ENCODE measurements at regions not wholly inside any gene's neighbourhood (a gene's known extent, or its start where the extent isn't known, plus 50 kb on each side); places are given as distances from the start of the nearest gene placed in this dataset.
"Not testable (repeated sequence)": the region's sequence is repeated elsewhere in the genome, so short reads cannot be mapped to it uniquely, and the experiment has no call there.

DNA sequence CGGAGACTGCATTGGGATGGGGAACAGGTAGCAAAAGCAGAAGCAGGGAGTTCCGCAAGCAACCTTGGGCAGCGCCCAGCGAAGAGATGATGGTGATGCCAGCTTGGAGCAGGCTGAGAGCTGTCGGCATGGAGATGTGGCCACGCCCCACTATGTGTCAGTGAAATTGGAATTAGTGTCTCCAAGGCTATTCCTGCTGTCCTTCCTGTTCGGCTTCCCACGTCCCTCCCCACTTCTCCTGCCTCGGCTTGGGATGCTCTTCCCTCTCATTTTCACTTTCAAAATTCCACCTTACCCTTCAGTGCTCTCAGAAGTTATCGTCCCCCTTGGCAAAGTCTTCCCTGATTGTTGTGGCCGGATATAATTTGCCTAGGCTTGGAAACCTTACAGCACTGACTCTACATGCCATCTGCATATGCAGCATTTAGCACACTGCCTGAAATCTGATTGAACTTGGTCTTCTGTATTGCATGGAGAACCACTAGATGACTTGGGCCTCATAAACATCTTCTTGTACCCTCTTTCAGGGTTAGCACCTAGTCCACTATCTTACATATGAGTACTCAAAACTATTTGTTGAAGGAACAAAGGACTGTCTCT, 270.7 kb upstream of the RUNX1 start:
- no peak for DNase-seq (ENCODE audit: low read depth, low spot score)

DNA sequence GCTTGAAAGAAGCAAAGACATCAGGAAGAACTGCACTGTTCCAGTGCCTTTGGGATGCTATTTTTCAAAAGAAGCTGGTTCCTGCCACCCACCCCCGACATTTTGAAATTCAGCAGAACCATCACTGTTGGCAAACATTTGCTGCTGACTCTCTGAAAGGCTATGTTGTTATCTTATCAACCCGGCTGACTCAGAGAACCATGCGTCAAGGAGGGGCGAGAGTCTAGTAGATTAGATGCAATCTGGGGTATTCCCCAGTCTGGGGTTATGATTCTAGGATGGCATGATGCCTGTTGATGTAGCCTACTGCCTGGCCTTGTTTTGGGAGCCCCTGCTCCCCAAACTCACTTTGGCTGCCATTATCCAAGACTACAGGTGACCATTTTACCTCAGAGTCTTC, 267.8 kb upstream of the RUNX1 start:
- no peak for DNase-seq (ENCODE audit: low read depth, low spot score)

DNA sequence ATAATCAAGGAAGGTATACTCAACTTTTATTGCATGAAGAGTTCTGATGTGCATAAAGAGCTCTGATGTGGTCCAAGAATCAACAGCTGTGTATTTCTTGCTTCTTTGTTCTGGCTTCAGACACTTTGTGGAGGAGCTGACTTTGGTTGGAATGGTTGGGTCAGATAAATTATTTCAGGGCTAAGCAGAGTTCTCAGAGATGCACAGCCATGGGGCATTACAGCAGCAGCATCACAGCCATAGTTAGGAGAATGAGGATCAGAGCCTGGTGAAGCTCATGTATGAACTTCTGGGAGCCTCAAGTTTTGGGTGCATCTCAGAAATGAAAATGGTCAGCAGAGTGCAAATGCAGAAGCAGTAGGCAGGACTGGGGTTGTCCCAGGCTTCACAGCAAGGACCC, 267.4 kb upstream of the RUNX1 start:
- no peak for DNase-seq (ENCODE audit: low read depth, low spot score)

- no peak for DNase-seq (ENCODE audit: low read depth, low spot score)
Measured at GRCh38 chr21:35314857-35315582, 265.9 kb upstream of the RUNX1 start.

- DNase-seq (ENCODE audit: low read depth, low spot score): no peak
Measured at GRCh38 chr21:35311985-35312384, 262.9 kb upstream of the RUNX1 start.

DNA sequence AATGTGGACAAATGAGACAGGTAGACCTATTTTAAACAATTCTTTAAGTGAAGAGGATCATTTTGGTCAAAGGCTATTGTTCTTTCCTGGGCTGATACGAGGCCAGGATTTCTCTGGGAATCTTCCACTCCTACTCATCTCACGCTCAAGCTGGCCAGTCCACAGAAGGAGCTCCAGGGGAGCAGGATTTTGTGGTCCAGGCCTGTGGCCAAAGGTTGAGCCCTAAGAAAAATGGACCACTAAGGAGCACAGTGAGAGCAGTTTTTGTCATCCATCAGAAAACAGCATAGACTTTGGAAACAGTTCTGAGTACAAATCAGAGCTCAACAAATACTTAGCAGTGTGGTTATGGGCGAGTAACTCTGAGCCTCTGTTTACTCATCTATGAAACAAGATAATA, 260.2 kb upstream of the RUNX1 start:
- DNase-seq (ENCODE audit: low read depth, low spot score): no peak

GRCh38 chr21:35303085-35303484, 254.0 kb upstream of the RUNX1 start:
- no peak for DNase-seq (ENCODE audit: low read depth, low spot score)

DNA sequence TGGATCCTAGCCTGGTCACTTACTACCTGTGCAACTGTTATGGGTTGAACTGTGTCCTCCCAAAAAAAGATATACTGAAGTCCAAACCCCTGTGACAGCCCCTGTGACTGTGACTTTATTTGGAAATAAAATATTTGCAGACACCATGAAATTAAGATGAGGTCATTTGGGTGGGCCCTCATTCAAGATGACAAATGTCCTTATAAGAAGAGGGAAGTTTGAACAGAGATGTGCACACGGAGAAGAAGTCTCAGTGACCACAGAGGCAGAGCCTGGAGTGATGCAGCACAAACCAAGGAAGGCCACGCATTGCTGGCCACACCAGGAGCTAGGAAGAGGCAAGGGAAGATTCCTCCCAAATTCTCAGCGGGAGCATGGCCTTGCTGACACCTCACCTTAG, 249.7 kb upstream of the RUNX1 start:
- no peak for DNase-seq (ENCODE audit: low read depth, low spot score)

DNA sequence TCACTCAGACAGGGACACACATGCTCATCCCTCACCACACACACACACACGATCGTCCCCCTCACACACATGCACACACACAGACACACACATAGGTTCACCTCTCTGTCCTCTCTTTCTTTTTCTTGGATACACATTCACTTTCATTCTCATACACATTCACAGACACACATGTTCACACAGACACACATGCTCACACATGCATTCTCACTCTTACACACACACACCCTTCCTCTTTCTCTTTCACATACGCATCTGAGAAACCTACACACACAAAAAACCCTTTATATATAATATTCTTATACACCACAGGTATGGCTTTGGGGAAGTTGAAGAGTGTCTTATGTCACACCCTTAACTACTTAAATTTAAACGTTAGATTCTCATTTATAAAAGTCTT, 248.6 kb upstream of the RUNX1 start:
- no peak for DNase-seq (ENCODE audit: low read depth, low spot score)

- DNase-seq (ENCODE audit: low read depth, low spot score): no peak
Measured at GRCh38 chr21:35294231-35294898, 245.3 kb upstream of the RUNX1 start.

GRCh38 chr21:35291973-35292627, 243.0 kb upstream of the RUNX1 start:
- DNase-seq (ENCODE audit: low read depth, low spot score): no peak

DNA sequence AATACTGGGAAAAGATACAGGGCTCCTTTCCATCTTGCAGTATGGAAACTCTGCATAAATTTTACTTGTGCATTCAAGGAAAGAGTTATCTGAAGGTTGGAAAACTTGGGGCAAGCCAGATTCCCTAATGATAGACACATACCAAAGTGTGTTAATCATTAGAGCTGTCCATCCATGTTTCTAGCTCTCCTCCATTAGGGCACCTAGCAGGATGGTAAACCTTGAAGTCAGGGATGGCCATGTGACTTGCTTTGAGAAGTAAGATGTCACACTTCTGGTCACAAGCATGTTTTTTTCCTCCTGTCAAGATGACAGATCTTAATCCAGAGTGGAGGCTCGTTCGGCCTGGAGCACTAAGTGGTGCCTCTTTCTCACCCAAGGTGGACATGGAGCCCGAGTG, 241.9 kb upstream of the RUNX1 start:
- no peak for DNase-seq (ENCODE audit: low read depth, low spot score)

- DNase-seq (ENCODE audit: low read depth, low spot score): no peak
Measured at GRCh38 chr21:35288238-35288637, 239.1 kb upstream of the RUNX1 start.

GRCh38 chr21:35284199-35284598, 235.1 kb upstream of the RUNX1 start:
- DNase-seq (ENCODE audit: low read depth, low spot score): no peak

GRCh38 chr21:35282944-35283343, 233.8 kb upstream of the RUNX1 start:
- no peak for DNase-seq (ENCODE audit: low read depth, low spot score)

DNA sequence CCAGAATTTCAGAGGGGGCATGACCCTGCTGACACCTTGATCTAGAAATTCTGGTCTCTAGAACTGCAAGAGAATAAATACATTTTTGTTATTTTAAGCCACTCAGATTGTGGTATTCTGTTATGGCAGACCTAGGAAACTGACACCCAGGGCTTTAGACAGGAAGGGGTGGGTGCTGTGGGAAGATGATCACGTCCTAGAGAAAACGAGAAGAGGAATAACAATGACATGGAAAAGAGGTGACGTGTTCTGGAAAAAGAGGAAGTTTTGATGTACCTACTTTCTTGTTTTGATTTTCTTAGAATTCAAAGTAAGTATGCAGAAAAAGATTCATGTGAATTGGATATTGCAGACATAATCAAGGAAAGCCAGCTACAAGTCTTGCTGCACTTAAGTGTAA, 232.9 kb upstream of the RUNX1 start:
- no peak for DNase-seq (ENCODE audit: low read depth, low spot score)

DNA sequence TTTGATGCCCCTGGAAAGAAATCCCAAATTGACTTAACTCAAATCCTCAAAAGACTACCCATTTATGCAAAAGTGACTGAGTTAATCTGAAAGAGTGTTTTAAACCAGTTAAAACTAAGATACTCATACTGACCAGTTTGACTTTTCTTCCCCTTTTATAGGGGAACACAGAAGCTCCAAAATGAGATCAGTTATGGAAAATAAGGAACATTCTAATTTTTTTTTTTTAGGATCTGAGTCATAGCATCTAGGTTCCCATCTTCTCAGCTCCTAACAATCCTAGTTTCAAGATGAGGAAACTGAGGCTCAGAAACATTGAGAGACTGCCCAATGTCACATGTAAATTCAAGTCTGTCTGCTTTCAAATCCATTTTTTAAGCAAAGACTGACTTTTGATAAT, 231.1 kb upstream of the RUNX1 start:
- DNase-seq (ENCODE audit: low read depth, low spot score): no peak

DNA sequence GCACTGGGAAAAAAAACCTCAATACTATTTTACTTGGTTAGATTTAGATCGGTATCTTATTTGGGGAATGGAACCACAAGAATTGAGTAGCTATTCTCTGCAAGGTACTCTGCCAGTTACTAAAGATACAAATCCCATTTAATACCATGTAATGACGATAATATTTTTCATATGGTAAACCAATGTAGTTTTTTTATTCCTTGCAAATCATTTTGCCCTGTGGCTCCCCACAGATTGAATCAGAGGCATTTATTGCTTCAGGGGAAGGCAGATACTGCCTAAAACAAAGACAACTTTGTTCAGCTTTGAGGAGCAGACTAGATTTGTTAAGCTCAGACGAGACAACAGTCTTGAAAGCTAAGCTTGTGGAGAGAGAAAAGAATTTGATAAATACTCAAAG, 226.7 kb upstream of the RUNX1 start:
- no peak for DNase-seq (ENCODE audit: low read depth, low spot score)

DNA sequence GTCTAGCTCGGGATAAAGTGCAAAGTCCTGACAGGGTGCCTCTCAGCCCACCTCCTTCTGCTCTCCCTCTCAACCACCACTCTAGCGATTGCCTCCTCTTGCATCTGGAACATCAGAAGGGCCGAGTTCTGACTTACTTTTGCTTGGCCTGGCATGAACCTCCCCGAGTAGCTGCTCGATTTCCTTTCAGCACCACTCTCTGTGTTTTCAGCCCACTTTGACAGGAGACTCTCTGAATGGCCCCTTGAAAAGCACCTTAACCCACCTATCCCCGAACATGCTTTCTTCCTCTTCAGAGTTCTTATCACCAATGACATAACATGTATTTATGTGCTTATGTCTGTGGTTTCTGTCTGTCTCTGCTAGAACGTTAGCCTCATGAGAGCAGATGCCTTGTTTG, 225.8 kb upstream of the RUNX1 start:
- no peak for DNase-seq (ENCODE audit: low read depth, low spot score)

DNA sequence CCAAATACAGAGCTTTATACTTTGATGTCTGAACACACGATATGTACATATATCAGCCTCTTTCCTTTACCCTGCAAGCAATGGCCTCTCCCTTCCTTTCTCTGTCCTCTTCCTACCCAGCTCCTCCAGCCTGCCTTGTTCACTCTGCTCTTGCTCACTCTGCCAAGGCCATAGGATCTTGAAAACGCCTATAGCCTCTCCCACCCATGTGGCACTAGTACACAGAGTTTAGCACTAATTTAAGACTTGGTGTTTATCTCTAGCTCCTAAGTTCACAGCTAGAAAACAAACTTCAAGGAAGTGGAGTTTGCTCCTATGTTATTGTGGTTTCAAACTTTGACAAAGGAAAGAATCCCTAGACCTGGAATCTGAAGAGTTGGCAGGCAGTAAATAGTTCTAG, 225.0 kb upstream of the RUNX1 start:
- no peak for DNase-seq (ENCODE audit: low read depth, low spot score)

DNA sequence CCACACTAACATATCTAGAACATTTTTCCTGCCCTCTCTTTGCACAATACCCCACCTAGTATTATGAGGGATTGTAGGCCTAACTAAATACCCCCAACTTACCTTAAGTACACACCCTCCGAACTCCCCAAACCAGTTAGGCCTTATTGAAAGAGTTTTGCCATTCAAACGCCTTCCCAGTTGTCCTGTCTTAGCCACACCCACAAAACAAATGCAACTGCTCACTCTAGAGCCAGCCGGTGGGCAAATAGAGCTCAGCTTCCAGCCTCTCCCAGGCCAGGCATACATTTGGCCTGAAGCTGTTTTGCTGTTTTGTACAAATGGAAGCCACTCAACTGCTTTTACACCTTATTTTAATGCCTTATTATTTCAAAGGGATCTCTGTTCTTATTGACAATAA, 224.2 kb upstream of the RUNX1 start:
- DNase-seq (ENCODE audit: low read depth, low spot score): no peak

DNA sequence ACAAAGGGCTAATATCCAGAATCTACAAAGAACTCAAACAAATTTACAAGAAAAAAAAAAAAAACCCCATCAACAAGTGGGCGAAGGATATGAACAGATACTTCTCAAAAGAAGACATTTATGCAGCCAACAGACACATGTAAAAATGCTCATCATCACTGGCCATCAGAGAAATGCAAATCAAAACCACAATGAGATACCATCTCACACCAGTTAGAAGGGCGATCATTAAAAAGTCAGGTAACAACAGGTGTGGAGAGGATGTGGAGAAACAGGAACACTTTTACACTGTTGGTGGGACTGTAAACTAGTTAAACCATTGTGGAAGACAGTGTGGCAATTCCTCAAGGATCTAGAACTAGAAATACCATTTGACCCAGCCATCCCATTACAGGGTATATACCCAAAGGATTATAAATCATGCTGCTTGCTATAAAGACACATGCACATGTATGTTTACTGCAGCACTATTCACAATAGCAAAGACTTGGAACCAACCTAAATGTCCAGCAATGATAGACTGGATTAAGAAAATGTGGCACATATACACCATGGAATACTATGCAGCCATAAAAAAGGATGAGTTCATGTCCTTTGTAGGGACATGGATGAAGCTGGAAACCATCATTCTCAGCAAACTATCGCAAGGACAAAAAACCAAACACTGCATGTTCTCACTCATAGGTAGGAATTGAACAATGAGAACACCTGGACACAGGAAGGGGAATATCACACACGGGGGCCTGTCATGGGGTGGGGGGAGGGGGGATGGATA, 222.4 kb upstream of the RUNX1 start:
- not testable (repeated sequence) for DNase-seq (ENCODE audit: low read depth, low spot score)
